ENCODE measurements at regions not wholly inside any gene's neighbourhood (a gene's known extent, or its start where the extent isn't known, plus 50 kb on each side); places are given as distances from the start of the nearest gene placed in this dataset.

DNA sequence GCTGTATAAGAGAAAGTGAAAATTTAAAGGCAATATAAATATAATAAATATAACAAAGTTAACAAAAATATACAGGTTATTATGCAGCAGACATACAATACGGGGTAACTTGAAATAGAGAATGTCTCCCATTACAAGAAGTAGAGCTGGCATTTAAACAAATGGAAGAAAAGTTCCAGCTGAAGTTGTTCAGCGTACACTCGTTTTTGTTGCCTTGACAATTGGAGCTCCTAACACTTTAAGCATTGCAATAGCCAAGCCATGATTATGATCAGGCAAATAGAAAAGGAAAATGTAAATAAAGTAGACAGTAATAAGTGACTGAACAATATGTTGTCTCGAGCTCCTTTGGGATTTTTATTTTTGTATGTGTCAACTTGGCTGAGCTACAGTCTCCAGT is 737.8 kb upstream of the CELF2 start:
- Mint-ChIP-seq H3K4me1 (no peaks in the 10 kb centered on the region), H3K4me3 (no peak overlapping the region), H3K27me3 (no peaks in the 10 kb centered on the region), H3K9me3 (peaks cover 4% of the 10 kb centered on the region), H3K27ac (no peak overlapping the region), H3K36me3 (ENCODE audit: low read depth) (no peaks in the 10 kb centered on the region)
- intact Hi-C loops (cut with micrococcal nuclease), result no loop called here
- no peak for DNase-seq

DNA sequence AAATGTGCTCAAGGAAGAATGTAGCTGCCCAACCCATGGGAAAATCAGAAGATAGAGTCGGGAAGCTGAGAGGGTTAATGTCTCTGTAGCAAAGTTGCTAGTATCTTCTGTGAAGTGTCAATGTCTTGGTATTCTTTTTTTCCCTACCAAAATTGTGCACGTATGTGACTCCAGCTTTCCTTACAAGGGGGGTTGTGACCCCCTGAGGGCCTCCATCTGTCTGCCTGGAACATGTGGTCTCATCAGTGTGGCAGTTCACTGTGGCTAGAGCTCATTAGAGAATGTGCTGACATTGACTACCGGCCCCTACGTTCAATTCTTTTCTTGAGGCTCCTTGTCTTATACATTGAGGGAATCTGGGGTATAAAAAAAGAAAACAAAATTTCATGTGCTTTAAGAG is 725.2 kb upstream of the CELF2 start:
- Mint-ChIP-seq H3K4me1 (no peaks in the 10 kb centered on the region), H3K27me3 (no peaks in the 10 kb centered on the region), H3K36me3 (ENCODE audit: low read depth) (no peaks in the 10 kb centered on the region), H3K27ac (no peak overlapping the region), H3K4me3 (no peak overlapping the region), H3K9me3 (no peaks in the 10 kb centered on the region)
- intact Hi-C loops (cut with micrococcal nuclease), result no loop called here
- no peak for DNase-seq

DNA sequence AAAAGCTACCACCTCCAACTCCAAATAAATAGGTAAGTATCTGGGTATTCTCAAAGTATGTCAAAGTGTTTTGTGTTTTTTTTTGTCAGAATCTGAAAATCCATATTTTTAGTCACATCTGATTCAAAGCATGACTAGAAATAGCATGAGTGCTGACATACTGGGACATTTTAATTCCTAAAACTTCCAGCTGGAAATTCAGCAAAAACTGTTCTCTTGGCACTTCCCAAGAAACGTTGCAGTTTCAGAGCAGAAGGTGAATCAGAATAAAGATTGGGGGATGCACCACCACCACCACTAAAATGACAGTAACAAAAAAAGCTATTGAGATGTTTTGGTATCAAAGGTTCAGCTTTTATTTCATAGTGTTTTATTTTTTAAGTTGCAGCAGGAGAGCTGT is 724.6 kb upstream of the CELF2 start:
- Mint-ChIP-seq H3K27ac (no peak overlapping the region), H3K9me3 (no peaks in the 10 kb centered on the region), H3K27me3 (no peaks in the 10 kb centered on the region), H3K36me3 (ENCODE audit: low read depth) (no peaks in the 10 kb centered on the region), H3K4me3 (no peak overlapping the region), H3K4me1 (no peaks in the 10 kb centered on the region)
- no peak for DNase-seq
- intact Hi-C loops (cut with micrococcal nuclease), result no loop called here

DNA sequence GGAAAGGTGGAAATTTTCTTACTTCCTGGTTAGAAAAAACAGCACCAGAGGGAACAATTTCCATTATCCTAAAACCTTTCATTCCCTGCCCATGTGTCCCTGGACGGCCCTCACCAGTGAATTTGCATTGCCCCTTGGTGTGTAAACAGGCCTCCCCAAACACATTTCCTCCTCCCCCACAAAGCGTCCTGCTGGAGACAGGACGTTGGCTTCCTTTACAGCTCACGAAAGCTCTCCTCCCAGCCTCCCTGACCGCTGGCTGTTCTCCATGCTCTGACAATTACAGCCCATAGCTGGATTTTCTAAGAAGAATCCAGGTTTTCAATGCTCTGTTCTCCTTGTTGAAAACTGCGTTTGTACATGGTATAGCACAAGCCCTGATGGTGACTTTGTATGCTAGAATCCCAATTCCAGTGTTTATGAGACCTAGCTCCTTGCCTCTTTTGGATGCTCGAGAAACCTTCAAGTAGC is 724.2 kb upstream of the CELF2 start:
- no peak overlapping the region for H3K27ac Mint-ChIP-seq
- no peaks in the 10 kb centered on the region for H3K36me3 Mint-ChIP-seq (ENCODE audit: low read depth)
- no peaks in the 10 kb centered on the region for H3K9me3 Mint-ChIP-seq
- H3K4me1 Mint-ChIP-seq, result no peaks in the 10 kb centered on the region
- H3K27me3 Mint-ChIP-seq, result no peaks in the 10 kb centered on the region
- no peak for DNase-seq
- no peak overlapping the region for H3K4me3 Mint-ChIP-seq
- intact Hi-C loops (cut with micrococcal nuclease), result no loop called here

DNA sequence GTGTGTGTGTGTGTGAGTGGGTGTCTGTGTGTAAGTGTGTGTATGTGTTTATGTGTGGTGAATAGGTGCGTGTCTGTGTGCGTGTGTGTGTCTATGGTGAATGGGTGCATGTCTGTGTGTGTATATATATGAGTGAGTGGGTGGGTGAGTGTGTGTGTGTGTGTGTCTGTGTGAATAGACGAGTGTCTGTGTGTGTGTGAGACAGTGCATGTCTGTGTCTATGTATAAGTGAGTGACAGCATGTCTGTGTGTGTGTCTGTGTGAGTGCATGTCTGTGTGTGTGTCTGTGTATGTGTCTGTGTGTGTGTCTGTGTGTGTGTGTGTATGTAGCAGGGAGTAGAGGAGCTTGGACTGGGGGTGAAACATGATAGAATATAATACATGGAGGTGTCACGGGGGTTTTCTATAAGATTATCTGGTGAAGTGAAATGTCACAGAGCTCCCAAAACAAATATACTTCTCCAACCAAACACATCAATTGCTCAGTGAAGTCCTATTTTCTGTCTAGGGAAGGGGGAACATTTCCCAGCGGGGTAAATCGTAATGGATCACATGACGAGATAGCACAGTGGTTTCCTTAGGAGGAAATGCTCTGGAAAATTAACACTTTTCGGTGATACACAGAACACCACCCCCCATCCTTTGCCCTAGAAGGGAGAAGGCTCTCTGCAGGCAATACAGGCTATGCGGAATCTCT is 723.3 kb upstream of the CELF2 start:
- no peaks in the 10 kb centered on the region for H3K36me3 Mint-ChIP-seq (ENCODE audit: low read depth)
- H3K4me1 Mint-ChIP-seq, result no peaks in the 10 kb centered on the region
- intact Hi-C loops (cut with micrococcal nuclease), result no loop called here
- no peak overlapping the region for H3K27ac Mint-ChIP-seq
- no peak for DNase-seq
- H3K9me3 Mint-ChIP-seq, result no peaks in the 10 kb centered on the region
- no peaks in the 10 kb centered on the region for H3K27me3 Mint-ChIP-seq
- H3K4me3 Mint-ChIP-seq, result no peak overlapping the region

DNA sequence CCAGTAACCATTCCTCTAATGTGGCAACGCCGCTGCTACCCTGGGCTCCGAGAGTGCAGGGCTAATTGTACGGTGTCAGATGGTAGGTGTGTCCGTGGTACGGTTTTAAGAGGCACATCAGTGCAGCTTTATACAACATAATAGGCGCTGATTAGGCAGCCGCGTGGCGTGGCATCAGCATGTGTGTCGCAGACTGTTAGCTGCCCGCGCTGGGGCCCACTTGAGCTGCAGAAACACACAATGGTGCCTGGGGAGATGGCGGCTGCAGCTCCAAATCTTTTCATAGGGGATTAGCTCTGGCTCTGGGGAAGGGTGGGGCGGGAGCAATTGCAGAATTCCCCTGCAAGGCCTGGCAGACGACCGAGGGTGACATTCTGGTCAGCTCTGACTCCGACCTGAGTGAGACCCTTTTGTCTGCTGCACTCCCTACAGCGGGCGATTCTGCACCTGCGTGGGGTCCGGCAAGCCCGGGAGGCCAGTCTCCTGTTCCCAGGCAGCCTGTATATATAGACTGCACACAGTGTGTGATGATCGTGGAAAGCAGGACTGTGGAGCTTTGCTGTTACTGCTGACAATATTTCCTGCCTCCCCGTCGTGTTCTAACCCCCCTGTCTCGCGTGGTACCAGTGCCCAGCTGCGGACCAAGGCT is 722.7 kb upstream of the CELF2 start:
- Mint-ChIP-seq H3K36me3 (ENCODE audit: low read depth) (no peaks in the 10 kb centered on the region), H3K27ac (no peak overlapping the region), H3K4me1 (no peaks in the 10 kb centered on the region), H3K27me3 (no peaks in the 10 kb centered on the region), H3K9me3 (no peaks in the 10 kb centered on the region), H3K4me3 (no peak overlapping the region)
- intact Hi-C loops (cut with micrococcal nuclease), result no loop called here
- no peak for DNase-seq

DNA sequence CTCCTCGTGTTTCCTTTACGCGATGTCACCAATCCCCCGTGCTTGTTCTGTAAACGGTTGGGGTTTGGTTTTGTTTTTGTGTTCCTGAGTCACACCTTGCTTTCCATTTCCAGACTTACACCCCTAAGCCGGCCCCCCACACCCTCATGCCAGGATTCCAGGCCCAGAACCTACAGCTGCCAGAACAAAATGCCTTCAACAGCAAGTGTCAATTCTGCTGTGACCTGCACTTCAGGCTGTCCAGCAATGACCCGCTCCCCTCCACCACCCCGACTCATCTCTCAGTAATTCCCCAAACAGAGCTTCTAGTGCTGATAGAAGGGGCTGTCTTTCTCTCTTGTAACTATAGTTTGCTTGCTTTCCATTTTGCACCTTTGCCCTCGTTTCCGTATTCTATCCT is 722.1 kb upstream of the CELF2 start:
- Mint-ChIP-seq H3K27ac (no peak overlapping the region), H3K9me3 (no peaks in the 10 kb centered on the region), H3K4me3 (no peak overlapping the region), H3K36me3 (ENCODE audit: low read depth) (no peaks in the 10 kb centered on the region), H3K4me1 (no peaks in the 10 kb centered on the region), H3K27me3 (no peaks in the 10 kb centered on the region)
- intact Hi-C loops (cut with micrococcal nuclease), result no loop called here
- DNase-seq, result no peak

DNA sequence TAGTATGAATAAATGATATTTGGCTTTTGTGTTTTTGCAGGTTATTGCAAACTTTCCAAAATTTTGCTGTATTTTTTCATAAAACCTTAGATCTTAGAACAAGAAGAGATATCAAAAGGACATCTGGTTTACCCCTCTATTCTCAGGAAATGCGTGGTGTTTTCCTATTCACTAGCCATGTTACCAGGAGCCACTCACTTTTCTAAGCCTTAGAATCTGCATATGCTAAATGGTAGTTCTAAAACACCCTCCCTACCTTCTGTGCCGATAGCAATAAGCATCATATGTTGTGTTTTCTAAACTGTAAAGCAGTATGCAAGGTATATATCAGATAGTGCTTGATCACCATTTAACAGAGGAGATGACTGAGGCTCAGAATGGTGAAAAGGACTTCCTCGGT is 715.0 kb upstream of the CELF2 start:
- Mint-ChIP-seq H3K27ac (no peak overlapping the region), H3K36me3 (ENCODE audit: low read depth) (no peaks in the 10 kb centered on the region), H3K4me3 (no peak overlapping the region), H3K4me1 (no peaks in the 10 kb centered on the region), H3K9me3 (no peaks in the 10 kb centered on the region), H3K27me3 (no peaks in the 10 kb centered on the region)
- intact Hi-C loops (cut with micrococcal nuclease), result no loop called here
- DNase-seq, result no peak

DNA sequence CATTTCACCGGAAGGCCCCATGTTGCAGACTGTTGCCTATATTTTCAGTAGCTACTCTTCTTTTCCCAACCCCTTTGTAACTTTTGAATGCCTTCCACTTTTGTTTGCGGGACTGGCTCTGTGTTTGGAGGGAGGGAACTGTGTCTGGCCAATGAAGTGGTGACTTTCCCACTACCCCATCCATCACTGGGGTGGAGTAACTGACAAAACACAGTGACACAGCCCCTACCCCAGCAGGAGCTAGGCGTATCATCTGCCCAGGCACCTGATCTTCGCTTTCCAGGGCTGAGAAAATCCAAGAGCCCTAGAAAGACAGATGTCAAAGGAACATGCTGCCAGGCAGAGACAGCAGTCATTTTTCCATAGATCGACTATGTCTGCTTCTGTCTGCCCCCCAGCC is 710.6 kb upstream of the CELF2 start:
- no peak overlapping the region for H3K27ac Mint-ChIP-seq
- no peaks in the 10 kb centered on the region for H3K4me1 Mint-ChIP-seq
- no peak for DNase-seq
- H3K27me3 Mint-ChIP-seq, result no peaks in the 10 kb centered on the region
- no peak overlapping the region for H3K4me3 Mint-ChIP-seq
- intact Hi-C loops (cut with micrococcal nuclease), result no loop called here
- H3K9me3 Mint-ChIP-seq, result no peaks in the 10 kb centered on the region
- H3K36me3 Mint-ChIP-seq (ENCODE audit: low read depth), result no peaks in the 10 kb centered on the region

DNA sequence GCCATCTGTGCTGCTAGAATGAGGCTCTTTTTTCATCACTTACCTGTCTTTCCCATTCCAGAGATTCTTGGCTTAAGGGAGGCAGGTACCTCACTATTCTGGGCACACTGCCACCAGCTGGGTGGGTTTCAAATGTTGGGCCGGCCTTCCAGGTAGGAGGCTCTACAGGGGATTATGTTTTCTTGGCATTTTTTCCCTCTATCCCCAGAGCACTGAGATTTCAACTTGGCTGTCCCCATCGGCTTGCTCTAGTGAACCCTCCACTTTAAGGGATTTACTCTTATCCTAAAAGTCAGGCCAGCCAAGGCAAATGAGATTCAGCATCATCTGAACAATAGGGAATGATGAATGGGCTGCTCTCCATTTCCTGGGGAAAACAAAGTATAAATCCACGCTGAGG is 710.1 kb upstream of the CELF2 start:
- no peak for DNase-seq
- Mint-ChIP-seq H3K36me3 (ENCODE audit: low read depth) (no peaks in the 10 kb centered on the region), H3K27me3 (no peaks in the 10 kb centered on the region), H3K4me1 (no peaks in the 10 kb centered on the region), H3K9me3 (no peaks in the 10 kb centered on the region), H3K27ac (no peak overlapping the region), H3K4me3 (no peak overlapping the region)
- intact Hi-C loops (cut with micrococcal nuclease), result no loop called here

DNA sequence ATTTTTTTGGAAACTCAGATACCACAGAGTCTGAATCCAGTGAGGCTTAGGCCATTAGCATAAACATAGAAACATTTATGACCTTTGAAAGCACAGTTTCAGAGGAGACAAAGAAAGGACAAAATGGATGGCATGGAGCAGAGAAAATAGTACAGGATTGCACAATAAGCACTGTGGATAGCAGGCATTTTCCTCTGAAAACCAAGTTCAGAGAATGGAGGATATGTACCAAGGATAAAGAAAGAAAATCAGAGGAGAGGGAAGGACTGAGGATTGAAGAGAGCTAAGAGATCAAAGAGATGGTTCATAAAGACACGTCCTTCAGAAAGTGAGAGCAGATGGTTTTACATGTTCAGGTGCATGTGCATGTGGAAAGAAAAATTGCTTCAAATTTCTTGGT is 707.2 kb upstream of the CELF2 start:
- intact Hi-C loops (cut with micrococcal nuclease), result no loop called here
- H3K27ac Mint-ChIP-seq, result no peak overlapping the region
- H3K27me3 Mint-ChIP-seq, result no peaks in the 10 kb centered on the region

DNA sequence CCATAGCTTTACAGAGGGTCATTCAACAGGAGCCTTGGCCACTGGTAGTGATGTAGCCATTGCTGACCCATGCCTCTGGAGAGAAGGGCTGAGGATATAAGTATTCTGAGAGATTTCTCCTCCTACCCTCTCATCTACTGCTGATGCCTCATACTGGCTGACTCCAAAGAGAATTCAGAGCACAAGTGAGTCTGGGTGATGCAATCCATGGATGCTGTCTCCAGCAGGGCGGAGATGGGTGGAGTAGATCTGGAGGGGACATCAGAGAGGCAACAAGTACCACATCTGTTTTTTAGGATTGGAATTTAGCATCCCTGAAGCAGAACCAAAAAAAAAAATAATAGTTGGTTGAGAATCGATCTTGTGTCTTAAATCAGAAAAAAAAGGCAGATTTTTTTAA is 705.7 kb upstream of the CELF2 start:
- no peak overlapping the region for H3K27ac Mint-ChIP-seq
- no peak overlapping the region for H3K4me3 Mint-ChIP-seq
- no peaks in the 10 kb centered on the region for H3K36me3 Mint-ChIP-seq (ENCODE audit: low read depth)
- H3K9me3 Mint-ChIP-seq, result no peaks in the 10 kb centered on the region
- H3K27me3 Mint-ChIP-seq, result no peaks in the 10 kb centered on the region
- H3K4me1 Mint-ChIP-seq, result no peaks in the 10 kb centered on the region
- no peak for DNase-seq
- intact Hi-C loops (cut with micrococcal nuclease), result no loop called here

More for the DNA sequence above, 707.2 kb upstream of the CELF2 start:
- no peak for DNase-seq
- no peak overlapping the region for H3K4me3 Mint-ChIP-seq
- no peaks in the 10 kb centered on the region for H3K36me3 Mint-ChIP-seq (ENCODE audit: low read depth)
- no peaks in the 10 kb centered on the region for H3K9me3 Mint-ChIP-seq
- H3K4me1 Mint-ChIP-seq, result no peaks in the 10 kb centered on the region

DNA sequence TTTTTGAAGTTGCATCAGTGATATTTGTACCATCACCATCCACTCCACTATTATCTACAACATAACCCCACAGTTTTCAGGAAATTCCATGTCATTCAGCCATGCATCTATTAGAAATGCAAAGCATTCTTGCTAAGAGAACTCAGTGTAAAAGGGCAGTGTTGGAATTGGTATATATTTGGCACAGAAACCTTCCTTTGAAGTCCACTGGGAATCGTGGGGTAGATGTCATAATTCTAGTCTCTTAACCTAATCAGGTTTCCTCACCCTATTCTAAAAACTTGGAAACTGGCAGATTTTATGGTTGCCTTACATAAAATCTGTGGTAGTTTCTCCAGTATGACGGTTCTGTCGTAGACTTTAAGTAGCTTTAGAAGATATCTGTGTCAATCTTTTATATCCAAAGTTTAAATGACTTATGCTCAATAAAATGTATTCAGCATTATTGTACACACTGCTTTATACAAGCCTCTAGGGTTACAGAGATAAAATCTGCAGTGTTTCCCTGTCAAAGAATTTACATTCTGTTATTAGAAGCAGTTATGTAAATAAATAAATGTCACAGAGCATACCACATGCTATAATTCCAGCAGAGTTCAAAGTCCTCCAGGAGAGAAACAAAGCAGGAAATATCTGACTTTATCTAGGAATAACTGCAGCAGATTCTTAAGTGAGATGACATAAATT is 704.4 kb upstream of the CELF2 start:
- Mint-ChIP-seq H3K4me1 (no peaks in the 10 kb centered on the region), H3K9me3 (no peaks in the 10 kb centered on the region), H3K4me3 (no peak overlapping the region), H3K27ac (no peak overlapping the region), H3K27me3 (no peaks in the 10 kb centered on the region), H3K36me3 (ENCODE audit: low read depth) (no peaks in the 10 kb centered on the region)
- DNase-seq, result no peak
- intact Hi-C loops (cut with micrococcal nuclease), result no loop called here

DNA sequence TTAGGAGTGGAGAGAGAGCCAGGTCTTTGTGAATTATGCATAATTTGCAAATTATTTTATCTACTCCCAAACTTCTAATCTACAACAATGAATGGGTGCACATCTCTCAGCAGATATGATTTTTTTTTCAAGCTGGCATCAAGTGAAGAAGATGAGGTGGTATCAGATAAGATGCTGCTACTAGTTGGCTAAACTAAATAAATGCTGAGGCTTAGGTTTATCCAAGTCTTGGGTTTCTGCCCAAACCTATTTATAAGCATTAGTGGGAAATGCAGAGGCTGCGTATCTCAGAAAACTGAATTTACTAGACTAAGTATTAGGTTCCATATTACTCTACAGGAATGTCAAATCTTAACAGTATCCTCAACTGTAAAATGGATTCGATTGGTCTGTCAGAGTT is 703.0 kb upstream of the CELF2 start:
- intact Hi-C loops (cut with micrococcal nuclease), result no loop called here
- H3K27ac Mint-ChIP-seq, result no peak overlapping the region

More for the DNA sequence above, 703.0 kb upstream of the CELF2 start:
- Mint-ChIP-seq H3K27me3 (no peaks in the 10 kb centered on the region), H3K4me1 (no peaks in the 10 kb centered on the region), H3K36me3 (ENCODE audit: low read depth) (no peaks in the 10 kb centered on the region), H3K9me3 (no peaks in the 10 kb centered on the region), H3K4me3 (no peak overlapping the region)
- no peak for DNase-seq

Data from activated CD4-positive, alpha-beta T cell treated with anti-CD3 and anti-CD28 coated beads, Interleukin-2, amount 10 ng/mL, durations not matched to agents 24 days and 14 days (primary cell).